ENCODE measurements at regions not wholly inside any gene's neighbourhood (a gene's known extent, or its start where the extent isn't known, plus 50 kb on each side); places are given as distances from the start of the nearest gene placed in this dataset.

DNA sequence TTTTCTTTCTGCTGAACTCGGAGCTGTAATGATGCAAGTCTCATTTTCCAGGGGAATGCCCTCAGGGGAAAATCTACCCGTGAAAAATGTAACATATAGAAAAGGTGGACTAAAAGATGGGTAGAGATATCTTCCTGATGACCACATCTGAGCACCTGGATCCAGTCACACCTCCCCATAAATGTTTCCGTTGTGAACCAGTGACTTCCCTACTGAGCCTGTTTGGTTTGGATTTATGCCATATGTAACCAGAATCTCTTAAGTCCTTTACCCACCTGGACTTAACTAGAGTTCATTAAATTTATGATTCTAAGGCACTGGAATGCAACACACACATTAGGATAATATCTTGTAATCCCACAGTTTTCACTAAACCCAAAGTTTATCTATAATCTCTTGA is 171.1 kb downstream of the ZNF330 start:
- no peaks in the 10 kb centered on the region for H3K36me3 Mint-ChIP-seq (ENCODE audit: insufficient read depth, unreplicated experiment)
- CTCF ChIA-PET, result no interaction called here
- H3K9me3 Mint-ChIP-seq (ENCODE audit: low read depth, unreplicated experiment), result no peaks in the 10 kb centered on the region
- H3K4me1 Mint-ChIP-seq (ENCODE audit: low read depth, unreplicated experiment), result peaks cover 16% of the 10 kb centered on the region
- no peak overlapping the region for H3K27ac Mint-ChIP-seq (ENCODE audit: unreplicated experiment)
- H3K4me3 Mint-ChIP-seq (ENCODE audit: low read depth, unreplicated experiment), result no peak overlapping the region
- DNase-seq, result no peak
- TF ChIP-seq, protein P1, sequence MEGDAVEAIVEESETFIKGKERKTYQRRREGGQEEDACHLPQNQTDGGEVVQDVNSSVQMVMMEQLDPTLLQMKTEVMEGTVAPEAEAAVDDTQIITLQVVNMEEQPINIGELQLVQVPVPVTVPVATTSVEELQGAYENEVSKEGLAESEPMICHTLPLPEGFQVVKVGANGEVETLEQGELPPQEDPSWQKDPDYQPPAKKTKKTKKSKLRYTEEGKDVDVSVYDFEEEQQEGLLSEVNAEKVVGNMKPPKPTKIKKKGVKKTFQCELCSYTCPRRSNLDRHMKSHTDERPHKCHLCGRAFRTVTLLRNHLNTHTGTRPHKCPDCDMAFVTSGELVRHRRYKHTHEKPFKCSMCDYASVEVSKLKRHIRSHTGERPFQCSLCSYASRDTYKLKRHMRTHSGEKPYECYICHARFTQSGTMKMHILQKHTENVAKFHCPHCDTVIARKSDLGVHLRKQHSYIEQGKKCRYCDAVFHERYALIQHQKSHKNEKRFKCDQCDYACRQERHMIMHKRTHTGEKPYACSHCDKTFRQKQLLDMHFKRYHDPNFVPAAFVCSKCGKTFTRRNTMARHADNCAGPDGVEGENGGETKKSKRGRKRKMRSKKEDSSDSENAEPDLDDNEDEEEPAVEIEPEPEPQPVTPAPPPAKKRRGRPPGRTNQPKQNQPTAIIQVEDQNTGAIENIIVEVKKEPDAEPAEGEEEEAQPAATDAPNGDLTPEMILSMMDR (IDR thresholded peaks at IDR 0.05; ENCODE audit: unreplicated experiment), result no peak
- intact Hi-C loops (cut with micrococcal nuclease; ENCODE audit: unreplicated experiment), result no loop called here
- no TSS peak for BruUV-seq (replicated peaks)
- H3K27me3 Mint-ChIP-seq (ENCODE audit: unreplicated experiment), result no peaks in the 10 kb centered on the region

DNA sequence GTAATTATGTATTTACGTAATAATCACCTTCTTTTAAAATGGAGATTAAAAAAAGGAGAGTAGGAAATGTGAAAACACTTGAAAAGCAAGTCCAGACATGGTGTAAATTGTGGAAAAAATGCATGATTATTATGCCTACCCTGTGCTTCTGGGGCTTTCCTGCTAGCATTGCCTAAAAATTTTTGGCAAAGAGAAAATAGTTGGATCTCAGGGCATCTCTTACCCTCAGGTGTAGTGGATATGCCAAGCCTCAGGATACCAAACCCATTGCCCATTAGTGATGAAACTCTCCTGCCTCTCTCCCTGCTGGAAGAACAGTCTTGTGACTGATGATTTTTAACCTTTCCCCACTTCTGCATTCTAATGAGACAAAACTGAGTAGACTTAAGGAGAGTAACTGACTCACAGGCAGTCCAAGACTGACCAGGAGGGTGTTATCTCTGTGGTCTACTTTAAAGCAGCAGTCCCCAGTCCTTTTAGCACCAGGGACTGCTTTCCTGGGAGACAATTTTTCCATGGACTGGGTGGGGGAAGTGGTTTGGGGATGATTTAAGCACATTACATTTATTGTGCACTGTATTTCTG is 174.6 kb downstream of the ZNF330 start:
- DNase-seq, result no peak
- no peaks in the 10 kb centered on the region for H3K27me3 Mint-ChIP-seq (ENCODE audit: unreplicated experiment)
- H3K27ac Mint-ChIP-seq (ENCODE audit: unreplicated experiment), result no peak overlapping the region
- H3K36me3 Mint-ChIP-seq (ENCODE audit: insufficient read depth, unreplicated experiment), result no peaks in the 10 kb centered on the region
- intact Hi-C loops (cut with micrococcal nuclease; ENCODE audit: unreplicated experiment), result no loop called here
- no TSS peak for BruUV-seq (replicated peaks)
- H3K9me3 Mint-ChIP-seq (ENCODE audit: low read depth, unreplicated experiment), result no peaks in the 10 kb centered on the region
- TF ChIP-seq, protein P1 (IDR thresholded peaks at IDR 0.05; ENCODE audit: unreplicated experiment), result no peak
- H3K4me3 Mint-ChIP-seq (ENCODE audit: low read depth, unreplicated experiment), result no peak overlapping the region
- CTCF ChIA-PET, result no interaction called here
- H3K4me1 Mint-ChIP-seq (ENCODE audit: low read depth, unreplicated experiment), result peaks cover 15% of the 10 kb centered on the region

DNA sequence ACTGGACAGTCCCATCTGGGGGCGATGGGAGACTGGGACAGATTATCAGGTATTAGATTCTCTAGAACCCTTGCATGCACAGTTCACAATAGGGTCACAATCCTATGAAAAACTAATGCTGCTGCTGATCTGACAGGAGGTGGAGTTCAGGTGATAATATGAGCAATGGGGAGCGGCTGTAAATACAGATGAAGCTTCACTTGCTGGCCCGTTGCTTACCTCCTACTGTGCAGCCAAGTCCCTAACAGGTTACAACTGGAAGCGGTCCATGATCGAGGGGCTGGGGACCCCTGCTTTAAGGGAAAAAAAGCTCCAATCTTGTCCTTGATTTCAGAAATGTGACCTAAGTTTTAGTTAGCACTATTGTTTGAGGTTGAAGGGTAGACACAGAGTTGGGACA is 175.2 kb downstream of the ZNF330 start:
- Mint-ChIP-seq H3K4me3 (ENCODE audit: low read depth, unreplicated experiment) (no peak overlapping the region), H3K27ac (ENCODE audit: unreplicated experiment) (no peak overlapping the region), H3K4me1 (ENCODE audit: low read depth, unreplicated experiment) (peaks cover 9% of the 10 kb centered on the region), H3K9me3 (ENCODE audit: low read depth, unreplicated experiment) (peaks cover under 1% of the 10 kb centered on the region), H3K27me3 (ENCODE audit: unreplicated experiment) (no peaks in the 10 kb centered on the region), H3K36me3 (ENCODE audit: insufficient read depth, unreplicated experiment) (no peaks in the 10 kb centered on the region)
- no TSS peak for BruUV-seq (replicated peaks)
- intact Hi-C loops (cut with micrococcal nuclease; ENCODE audit: unreplicated experiment), result no loop called here
- TF ChIP-seq, protein P1 (IDR thresholded peaks at IDR 0.05; ENCODE audit: unreplicated experiment), result no peak
- CTCF ChIA-PET, result no interaction called here
- no peak for DNase-seq

DNA sequence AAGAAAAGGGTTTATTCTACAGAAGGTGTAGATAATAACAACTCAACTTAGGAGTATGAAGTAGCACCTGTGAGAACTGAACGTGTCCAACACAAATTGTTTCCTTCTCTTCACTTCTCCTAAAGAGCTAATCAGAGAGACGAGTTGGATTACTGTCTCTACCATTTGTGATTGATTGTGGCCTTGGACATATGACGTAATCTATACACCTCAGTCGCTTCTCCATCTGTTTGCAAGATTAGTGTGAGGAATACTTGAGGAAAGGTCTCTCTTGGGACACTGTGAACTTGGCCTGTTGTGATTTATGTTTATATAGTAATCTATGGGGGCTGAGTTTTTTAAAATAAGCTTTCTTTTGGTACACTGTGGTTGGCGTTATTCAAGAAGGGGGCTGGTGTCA is 182.0 kb downstream of the ZNF330 start:
- H3K4me3 Mint-ChIP-seq (ENCODE audit: low read depth, unreplicated experiment), result no peak overlapping the region
- H3K27ac Mint-ChIP-seq (ENCODE audit: unreplicated experiment), result no peak overlapping the region
- no peak for DNase-seq
- peaks cover 2% of the 10 kb centered on the region for H3K9me3 Mint-ChIP-seq (ENCODE audit: low read depth, unreplicated experiment)
- intact Hi-C loops (cut with micrococcal nuclease; ENCODE audit: unreplicated experiment), result no loop called here
- H3K4me1 Mint-ChIP-seq (ENCODE audit: low read depth, unreplicated experiment), result no peaks in the 10 kb centered on the region
- H3K36me3 Mint-ChIP-seq (ENCODE audit: insufficient read depth, unreplicated experiment), result no peaks in the 10 kb centered on the region
- CTCF ChIA-PET, result no interaction called here
- BruUV-seq (replicated peaks), result no TSS peak
- H3K27me3 Mint-ChIP-seq (ENCODE audit: unreplicated experiment), result no peaks in the 10 kb centered on the region
- TF ChIP-seq, protein P1 (IDR thresholded peaks at IDR 0.05; ENCODE audit: unreplicated experiment), result no peak

Data from Calu3 (cell line).